ENCODE measurements at regions not wholly inside any gene's neighbourhood (a gene's known extent, or its start where the extent isn't known, plus 50 kb on each side); places are given as distances from the start of the nearest gene placed in this dataset.

GRCh38 chr1:70496181-70496580 lies 85.1 kb downstream of the CTH start:
- DNase-seq (ENCODE audit: low read depth, low spot score) (no peak), FAIRE-seq (no peak)
- Histone ChIP-seq H3K4me2 (ENCODE audit: control insufficient read depth, extremely low read depth, insufficient read depth, low read depth, low read length) (no peak overlapping the region), H3K36me3 (ENCODE audit: control insufficient read depth in 2 of 2, extremely low read depth in 1 of 2, insufficient read depth in 2 of 2, low read length in 2 of 2) (no peaks in the 10 kb centered on the region), H3K9me3 (ENCODE audit: control insufficient read depth, low read depth, low read length) (no peaks in the 10 kb centered on the region), H3K4me3 (ENCODE audit: control insufficient read depth in 2 of 3, extremely low read depth in 1 of 3, insufficient read depth in 2 of 3, low read depth in 1 of 3, low read length in 3 of 3) (no peak overlapping the region), H3K79me2 (ENCODE audit: control insufficient read depth, insufficient read depth, low read length) (no peaks in the 10 kb centered on the region), H3K9ac (ENCODE audit: control insufficient read depth, extremely low read depth, insufficient read depth, low read length) (no peak overlapping the region), H3K27me3 (ENCODE audit: control insufficient read depth, extremely low read depth, insufficient read depth, low read length) (no peaks in the 10 kb centered on the region), H2AFZ (ENCODE audit: control insufficient read depth, low read length) (no peak overlapping the region), H3K4me1 (ENCODE audit: control insufficient read depth, extremely low read depth, insufficient read depth, low read length) (no peaks in the 10 kb centered on the region), H3K27ac (ENCODE audit: control insufficient read depth, insufficient read depth, low read length) (no peak overlapping the region), H4K20me1 (ENCODE audit: control insufficient read depth, extremely low read depth, insufficient read depth, low read length) (no peaks in the 10 kb centered on the region), H3K9me1 (ENCODE audit: control insufficient read depth, extremely low read depth, insufficient read depth, low read length) (no peaks in the 10 kb centered on the region)
- no peak for TF ChIP-seq EZH2 (IDR thresholded peaks at IDR 0.05; ENCODE audit: low read length)
- TF ChIP-seq CTCF (optimal IDR thresholded peaks at IDR 0.05 in 1 of 3, IDR thresholded peaks at IDR 0.05 in 1 of 3, conservative IDR thresholded peaks at IDR 0.05 in 1 of 3; ENCODE audit: extremely low read depth in 1 of 3, insufficient read depth in 2 of 3, low read length in 3 of 3) = no peak
- dilution Hi-C loops (cut with MboI; ENCODE audit: extremely low pct_ligation_motif_present, low sequenced_read_pairs) = no loop called here

GRCh38 chr1:70497152-70497551 lies 86.1 kb downstream of the CTH start:
- Histone ChIP-seq H3K4me1 (ENCODE audit: control insufficient read depth, extremely low read depth, insufficient read depth, low read length) (no peaks in the 10 kb centered on the region), H3K9me1 (ENCODE audit: control insufficient read depth, extremely low read depth, insufficient read depth, low read length) (no peaks in the 10 kb centered on the region), H3K4me2 (ENCODE audit: control insufficient read depth, extremely low read depth, insufficient read depth, low read depth, low read length) (no peak overlapping the region), H3K79me2 (ENCODE audit: control insufficient read depth, insufficient read depth, low read length) (no peaks in the 10 kb centered on the region), H3K4me3 (ENCODE audit: control insufficient read depth in 2 of 3, extremely low read depth in 1 of 3, insufficient read depth in 2 of 3, low read depth in 1 of 3, low read length in 3 of 3) (no peak overlapping the region), H2AFZ (ENCODE audit: control insufficient read depth, low read length) (no peak overlapping the region), H3K9ac (ENCODE audit: control insufficient read depth, extremely low read depth, insufficient read depth, low read length) (no peak overlapping the region), H4K20me1 (ENCODE audit: control insufficient read depth, extremely low read depth, insufficient read depth, low read length) (no peaks in the 10 kb centered on the region), H3K36me3 (ENCODE audit: control insufficient read depth in 2 of 2, extremely low read depth in 1 of 2, insufficient read depth in 2 of 2, low read length in 2 of 2) (no peaks in the 10 kb centered on the region), H3K27me3 (ENCODE audit: control insufficient read depth, extremely low read depth, insufficient read depth, low read length) (no peaks in the 10 kb centered on the region), H3K27ac (ENCODE audit: control insufficient read depth, insufficient read depth, low read length) (no peak overlapping the region), H3K9me3 (ENCODE audit: control insufficient read depth, low read depth, low read length) (no peaks in the 10 kb centered on the region)
- DNase-seq (ENCODE audit: low read depth, low spot score) (no peak), FAIRE-seq (no peak)
- no peak for TF ChIP-seq CTCF (optimal IDR thresholded peaks at IDR 0.05 in 1 of 3, IDR thresholded peaks at IDR 0.05 in 1 of 3, conservative IDR thresholded peaks at IDR 0.05 in 1 of 3; ENCODE audit: extremely low read depth in 1 of 3, insufficient read depth in 2 of 3, low read length in 3 of 3)
- no peak for TF ChIP-seq EZH2 (IDR thresholded peaks at IDR 0.05; ENCODE audit: low read length)
- dilution Hi-C loops (cut with MboI; ENCODE audit: extremely low pct_ligation_motif_present, low sequenced_read_pairs) = no loop called here
